HG03558 (cell line): ENCODE measurements at regions not wholly inside any gene's neighbourhood (a gene's known extent, or its start where the extent isn't known, plus 50 kb on each side); places are given as distances from the start of the nearest gene placed in this dataset.

Source experiments
- ATAC-seq: cut with Tn5 transposase; IDR thresholded peaks from one replicate; pipeline ENCODE4 v1.9.1; 2021; ENCODE audit warnings: moderate number of reproducible peaks; ENCODE audit not compliant: unreplicated experiment; ENCODE audit errors: extremely low read depth

- ATAC-seq: no peak
Measured at GRCh38 chr9:96183751-96184150, 118.2 kb downstream of the HSD17B3 start.

DNA sequence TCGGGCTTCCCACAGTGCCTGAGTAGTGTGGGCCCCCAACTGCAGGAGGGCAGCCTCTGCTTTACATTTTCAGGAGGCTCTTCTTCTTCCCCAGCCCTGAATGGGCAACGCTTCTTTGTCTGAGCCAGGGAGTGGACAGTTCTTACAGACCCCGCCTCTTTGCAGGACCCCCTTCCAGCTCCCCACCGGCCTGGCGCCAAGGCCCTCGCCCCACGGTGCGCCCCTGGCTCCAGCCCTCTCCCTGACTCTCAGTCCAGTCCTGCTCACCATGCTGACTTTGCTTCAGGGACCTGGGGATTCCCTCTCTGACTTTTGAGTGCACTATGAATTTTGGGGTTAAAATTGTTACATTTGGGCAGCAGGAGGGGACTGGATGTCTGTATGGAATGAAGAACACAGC, 123.8 kb downstream of the HSD17B3 start:
- no peak for ATAC-seq

- no peak for ATAC-seq
Measured at GRCh38 chr9:96177719-96178028, 124.3 kb downstream of the HSD17B3 start.

- no peak for ATAC-seq
Measured at GRCh38 chr9:96177005-96177718, 124.8 kb downstream of the HSD17B3 start.

DNA sequence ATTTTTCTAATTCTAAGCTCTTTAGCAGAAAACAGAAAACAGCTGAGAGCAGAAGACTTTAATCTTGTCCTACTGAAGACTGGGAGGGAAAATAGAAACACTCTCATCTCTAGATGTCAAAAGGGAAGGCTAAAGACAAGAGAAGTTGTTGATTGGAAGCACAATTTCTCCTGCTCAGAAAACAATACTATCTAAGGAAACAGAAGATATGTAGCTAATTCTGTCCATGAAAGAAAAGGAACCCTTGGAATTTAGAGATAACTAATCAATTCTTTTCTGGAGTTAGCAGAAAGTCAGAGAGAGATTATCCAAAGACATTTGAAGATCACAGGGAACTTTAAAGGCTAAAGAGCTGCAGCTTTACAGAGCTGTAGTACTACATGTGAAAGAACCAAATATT, 126.2 kb downstream of the HSD17B3 start:
- no peak for ATAC-seq

GRCh38 chr9:96175001-96175400, 127.0 kb downstream of the HSD17B3 start:
- ATAC-seq: no peak

GRCh38 chr9:96174371-96174770, 127.6 kb downstream of the HSD17B3 start:
- ATAC-seq: no peak

- ATAC-seq: no peak
Measured at GRCh38 chr9:96173640-96174039, 128.3 kb downstream of the HSD17B3 start.

DNA sequence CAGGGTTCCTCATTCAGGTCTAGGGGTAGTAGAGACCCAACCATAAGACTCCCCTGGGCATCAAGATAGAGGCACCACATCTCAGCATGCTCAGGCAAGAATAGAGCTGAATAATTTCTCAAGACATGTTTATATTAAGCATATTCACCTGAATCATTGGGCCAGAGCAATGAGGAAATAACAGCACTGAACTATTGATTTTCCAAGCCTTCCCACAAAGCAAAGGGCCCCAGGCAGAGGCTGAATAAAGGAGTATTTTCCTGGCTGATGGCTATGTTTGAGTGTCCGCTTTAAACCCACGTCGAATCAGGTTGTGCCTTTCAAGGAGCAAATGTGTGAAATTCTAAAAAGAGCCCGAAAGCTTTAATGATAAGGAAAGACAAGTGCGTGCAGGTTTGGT, 129.2 kb downstream of the HSD17B3 start:
- ATAC-seq: no peak

- ATAC-seq: no peak
Measured at GRCh38 chr9:96171728-96172127, 130.2 kb downstream of the HSD17B3 start.

- no peak for ATAC-seq
Measured at GRCh38 chr9:96169901-96170300, 132.1 kb downstream of the HSD17B3 start.

DNA sequence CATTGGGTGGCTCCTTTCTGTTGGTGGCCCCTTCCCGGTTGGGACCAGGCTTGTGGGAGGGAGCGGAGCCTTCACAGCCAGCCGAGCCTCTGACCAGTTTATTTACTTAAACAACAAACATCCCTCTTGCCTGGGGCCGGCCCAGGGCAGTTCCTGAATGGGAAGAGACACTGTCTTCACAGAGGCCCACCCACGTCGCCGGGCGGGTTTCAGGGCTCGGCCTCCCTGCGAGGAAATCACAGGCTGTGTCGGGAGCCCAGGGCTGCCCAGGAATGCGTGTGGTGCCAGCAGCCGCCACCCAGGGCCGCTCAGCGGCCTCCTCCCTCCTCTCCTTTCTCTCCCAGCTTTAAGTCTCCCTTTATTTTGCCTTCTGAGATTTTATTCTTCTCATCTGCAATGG, 132.5 kb downstream of the HSD17B3 start:
- no peak for ATAC-seq

- no peak for ATAC-seq
Measured at GRCh38 chr9:96168882-96169281, 133.1 kb downstream of the HSD17B3 start.

GRCh38 chr9:96167011-96167410, 135.0 kb downstream of the HSD17B3 start:
- no peak for ATAC-seq

- no peak for ATAC-seq
Measured at GRCh38 chr9:96164268-96164683, 137.7 kb downstream of the HSD17B3 start.

- no peak for ATAC-seq
Measured at GRCh38 chr9:96163712-96164111, 138.3 kb downstream of the HSD17B3 start.

DNA sequence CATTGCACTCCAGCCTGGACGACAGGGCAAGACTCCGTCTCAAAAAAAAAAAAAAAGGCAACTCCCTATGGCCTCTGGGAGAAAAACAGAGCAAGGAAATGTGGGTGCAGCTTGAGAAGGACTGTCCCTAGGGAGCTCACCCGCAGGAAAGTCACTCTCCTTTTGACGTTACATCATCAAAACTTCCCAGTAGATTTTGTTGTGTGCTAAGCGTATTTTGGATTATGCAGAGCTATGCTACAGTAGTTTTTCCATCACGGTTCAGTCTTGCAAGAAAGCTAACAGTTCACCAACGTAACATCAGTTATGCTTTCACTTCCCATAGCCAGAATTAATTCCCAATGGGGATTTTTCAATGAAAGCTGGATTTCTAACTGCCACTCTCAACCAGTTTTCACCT, 138.8 kb downstream of the HSD17B3 start:
- no peak for ATAC-seq

GRCh38 chr9:96161819-96162218, 140.2 kb downstream of the HSD17B3 start:
- no peak for ATAC-seq

DNA sequence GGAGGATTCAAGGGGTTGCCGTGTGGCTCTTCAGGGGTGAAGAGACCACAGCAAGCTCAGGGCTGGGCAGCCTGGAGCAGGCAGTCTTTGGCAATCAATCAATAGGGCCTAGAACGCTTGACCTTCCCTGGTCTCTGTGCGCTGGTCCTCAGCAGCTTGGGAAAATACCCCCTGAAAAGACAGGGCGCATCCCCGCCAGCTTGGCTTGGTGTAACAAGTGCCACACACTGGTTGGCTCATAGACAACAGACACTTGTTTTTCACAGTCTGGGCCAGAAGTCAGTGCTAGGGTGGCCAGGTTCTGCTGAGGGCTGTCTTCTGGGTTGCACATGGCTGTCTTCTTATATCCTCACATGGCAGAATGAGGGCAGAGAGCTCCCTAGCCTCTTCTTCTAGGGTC, 141.1 kb downstream of the HSD17B3 start:
- no peak for ATAC-seq

DNA sequence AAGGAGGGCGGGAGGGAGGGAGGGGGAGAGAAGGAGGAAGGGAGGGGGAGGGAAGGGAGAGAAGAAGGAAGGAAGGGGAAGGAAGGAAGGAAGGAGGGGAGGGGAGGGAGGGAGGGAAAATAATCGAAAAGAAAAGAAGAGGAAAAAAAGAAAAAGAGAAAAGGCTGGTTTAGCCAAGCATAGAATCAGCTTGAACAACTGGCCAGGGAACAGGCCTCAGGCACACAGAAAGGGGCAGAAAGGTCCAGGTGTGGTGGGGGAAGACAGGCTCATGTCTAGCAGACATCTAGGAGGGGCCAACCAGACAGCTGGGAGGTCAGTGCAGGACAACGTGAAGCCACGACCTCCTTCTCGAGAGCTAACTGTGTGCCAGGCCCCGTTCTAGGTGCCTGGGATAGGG, 141.8 kb downstream of the HSD17B3 start:
- ATAC-seq: no peak

- ATAC-seq: no peak
Measured at GRCh38 chr9:96159596-96159995, 142.4 kb downstream of the HSD17B3 start.

- no peak for ATAC-seq
Measured at GRCh38 chr9:96158909-96159575, 142.9 kb downstream of the HSD17B3 start.
